Mucosa of descending colon (tissue), 3 donors: ENCODE measurements at regions not wholly inside any gene's neighbourhood (a gene's known extent, or its start where the extent isn't known, plus 50 kb on each side); places are given as distances from the start of the nearest gene placed in this dataset.

ENCODE experiments used
- ATAC-seq: fragments of 200-7000 bp; cut with Tn5 transposase; one replicate; pipeline ENCODE4 v1.9.1; 2020; ENCODE audit warnings: mild to moderate bottlenecking, moderate library complexity
- DNase-seq, 3 donors: peaks; one replicate each; pipeline ENCODE4 v3.0.0-alpha.2; 2020
- H3K36me3 ChIP-seq: fragments of 200-600 bp; one replicate; pipeline ENCODE4 v1.8.0; 2021; ENCODE audit warnings: low read depth, mild to moderate bottlenecking
- H3K4me1 ChIP-seq: fragments of 200-600 bp; one replicate; pipeline ENCODE4 v1.8.0; 2021; ENCODE audit warnings: low read depth, mild to moderate bottlenecking
- H3K4me3 ChIP-seq: fragments of 200-600 bp; one replicate; pipeline ENCODE4 v1.8.0; 2021; ENCODE audit warnings: mild to moderate bottlenecking
- H3K9me3 ChIP-seq: fragments of 200-600 bp; one replicate; pipeline ENCODE4 v1.8.0; 2021; ENCODE audit warnings: mild to moderate bottlenecking
- intact Hi-C, 2 donors: fragments of 100-400 bp; cut with DNase I in 1 of 2; cut with micrococcal nuclease in 1 of 2; formaldehyde crosslinking; loops; one replicate each; pipeline versions ENCODE4 v1.11.0 to v1.11.1; 2022; cut with DNase I, micrococcal nuclease
- TF ChIP-seq, protein P1 (sequence below): fragments of 200-600 bp; IDR thresholded peaks from one replicate; pipeline ENCODE4 v1.8.0; 2022; ENCODE audit warnings: antibody characterized with exemption, mild to moderate bottlenecking
- donor health status: DM: no; HTN: no; CAD: no; lungs with moderate emphysema.
- donor health status: DM: no; HTN: no; CAD: no.
- donor health status: DM: no; HTN: yes; CAD: no.

DNA sequence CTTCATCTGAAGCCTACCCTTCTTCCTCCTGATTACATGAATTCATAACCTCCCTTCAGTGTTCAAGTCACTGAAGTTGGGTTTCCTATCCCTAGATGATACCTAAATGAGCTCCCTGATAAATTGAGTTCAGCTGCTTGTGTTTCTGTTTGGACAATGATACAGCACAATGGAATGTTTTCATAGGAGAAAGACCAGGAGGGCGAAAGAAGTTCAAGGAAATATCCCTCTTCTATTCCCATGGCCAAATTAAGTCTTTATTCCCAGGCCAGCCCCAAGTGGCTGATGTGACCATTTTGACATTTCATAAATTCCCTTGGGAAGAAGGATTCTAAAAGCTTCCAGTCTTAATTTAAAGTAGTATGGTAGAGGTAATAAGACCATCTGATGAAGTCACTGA lies 555.8 kb upstream of the CLINT1 start:
- no peak overlapping the region for H3K4me3 ChIP-seq
- ATAC-seq (no peak), DNase-seq (no peak)
- H3K9me3 ChIP-seq, result no peaks in the 10 kb centered on the region
- H3K4me1 ChIP-seq, result no peaks in the 10 kb centered on the region
- no peaks in the 10 kb centered on the region for H3K36me3 ChIP-seq
- TF ChIP-seq, protein P1, sequence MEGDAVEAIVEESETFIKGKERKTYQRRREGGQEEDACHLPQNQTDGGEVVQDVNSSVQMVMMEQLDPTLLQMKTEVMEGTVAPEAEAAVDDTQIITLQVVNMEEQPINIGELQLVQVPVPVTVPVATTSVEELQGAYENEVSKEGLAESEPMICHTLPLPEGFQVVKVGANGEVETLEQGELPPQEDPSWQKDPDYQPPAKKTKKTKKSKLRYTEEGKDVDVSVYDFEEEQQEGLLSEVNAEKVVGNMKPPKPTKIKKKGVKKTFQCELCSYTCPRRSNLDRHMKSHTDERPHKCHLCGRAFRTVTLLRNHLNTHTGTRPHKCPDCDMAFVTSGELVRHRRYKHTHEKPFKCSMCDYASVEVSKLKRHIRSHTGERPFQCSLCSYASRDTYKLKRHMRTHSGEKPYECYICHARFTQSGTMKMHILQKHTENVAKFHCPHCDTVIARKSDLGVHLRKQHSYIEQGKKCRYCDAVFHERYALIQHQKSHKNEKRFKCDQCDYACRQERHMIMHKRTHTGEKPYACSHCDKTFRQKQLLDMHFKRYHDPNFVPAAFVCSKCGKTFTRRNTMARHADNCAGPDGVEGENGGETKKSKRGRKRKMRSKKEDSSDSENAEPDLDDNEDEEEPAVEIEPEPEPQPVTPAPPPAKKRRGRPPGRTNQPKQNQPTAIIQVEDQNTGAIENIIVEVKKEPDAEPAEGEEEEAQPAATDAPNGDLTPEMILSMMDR, result no peak
- intact Hi-C loops, result no loop called here

DNA sequence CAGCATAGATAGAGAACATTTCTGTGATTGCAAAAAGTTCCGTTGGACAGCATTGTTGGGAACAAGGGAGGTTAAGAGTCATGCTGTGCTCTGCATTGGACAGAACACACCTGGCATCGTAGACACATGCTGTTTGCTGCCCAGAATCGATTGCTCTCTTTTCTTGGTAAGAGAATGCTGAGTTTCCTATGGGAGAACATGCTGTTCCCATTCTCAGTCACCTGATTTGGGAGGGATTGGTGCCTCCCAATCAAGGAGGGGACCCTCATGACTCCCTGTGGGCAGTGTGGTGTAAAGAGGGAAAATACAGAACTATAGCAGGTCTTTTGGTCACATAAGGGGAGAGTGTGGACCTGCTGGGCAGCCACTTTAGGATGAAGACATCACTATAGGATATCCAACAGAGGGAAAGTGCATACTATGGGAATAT lies 555.4 kb upstream of the CLINT1 start:
- TF ChIP-seq, protein P1, result no peak
- intact Hi-C loops, result no loop called here
- Histone ChIP-seq H3K4me1 (no peaks in the 10 kb centered on the region), H3K36me3 (no peaks in the 10 kb centered on the region), H3K4me3 (no peak overlapping the region), H3K9me3 (no peaks in the 10 kb centered on the region)
- ATAC-seq (no peak), DNase-seq (no peak)

DNA sequence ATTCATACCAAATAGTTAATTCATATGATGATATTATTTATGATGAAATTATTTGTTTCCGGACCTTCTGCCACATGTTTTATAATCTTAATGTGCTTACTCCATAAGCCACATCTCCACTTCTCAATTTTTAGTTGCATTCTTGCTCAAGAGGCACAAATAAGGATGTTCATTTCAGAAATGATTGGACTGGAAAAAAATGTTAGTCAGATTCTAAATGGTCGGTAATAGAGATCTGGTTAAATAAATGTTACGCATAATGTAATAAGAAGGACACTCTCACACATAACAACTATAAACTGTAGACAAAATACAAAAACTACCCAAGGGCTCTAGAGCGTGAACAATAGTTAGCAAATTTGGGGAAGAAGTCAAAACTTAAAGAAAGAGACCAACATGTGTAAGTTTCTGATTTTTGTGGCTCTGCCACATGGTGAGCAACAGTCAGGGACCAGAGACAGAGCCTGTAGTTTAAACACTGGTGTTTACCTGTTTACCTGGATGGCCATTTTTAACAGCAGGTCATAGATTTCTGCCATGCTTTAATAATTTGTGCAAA lies 554.3 kb upstream of the CLINT1 start:
- ATAC-seq, result no peak
- intact Hi-C loops, result no loop called here
- no peak overlapping the region for H3K4me3 ChIP-seq

DNA sequence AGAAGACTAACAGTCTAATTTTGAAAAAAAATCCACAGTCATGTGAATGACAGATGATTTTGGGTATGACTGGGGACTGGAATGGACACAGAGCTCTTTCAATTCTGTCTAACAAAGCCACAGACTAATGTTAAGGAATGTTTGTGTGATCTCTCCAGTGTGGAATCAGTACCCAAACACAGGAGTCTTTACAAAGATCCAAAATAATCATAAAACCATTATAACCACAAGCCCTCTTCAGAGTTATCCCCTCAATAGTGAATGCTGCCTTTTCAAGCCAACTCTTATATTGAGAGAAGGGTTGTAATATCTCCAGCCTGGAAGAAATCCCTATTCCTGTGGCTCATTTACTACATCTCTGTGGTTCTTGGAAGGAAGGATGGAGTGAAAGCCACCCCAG lies 552.0 kb upstream of the CLINT1 start:
- H3K4me3 ChIP-seq, result no peak overlapping the region
- intact Hi-C loops, result no loop called here
- ATAC-seq (no peak), DNase-seq (no peak)
- TF ChIP-seq, protein P1, result no peak
- no peaks in the 10 kb centered on the region for H3K9me3 ChIP-seq
- H3K4me1 ChIP-seq, result no peaks in the 10 kb centered on the region
- H3K36me3 ChIP-seq, result no peaks in the 10 kb centered on the region

More for the DNA sequence above, 554.3 kb upstream of the CLINT1 start:
- TF ChIP-seq, protein P1, result no peak
- no peaks in the 10 kb centered on the region for H3K9me3 ChIP-seq
- H3K36me3 ChIP-seq, result no peaks in the 10 kb centered on the region
- no peaks in the 10 kb centered on the region for H3K4me1 ChIP-seq
- no peak for DNase-seq

DNA sequence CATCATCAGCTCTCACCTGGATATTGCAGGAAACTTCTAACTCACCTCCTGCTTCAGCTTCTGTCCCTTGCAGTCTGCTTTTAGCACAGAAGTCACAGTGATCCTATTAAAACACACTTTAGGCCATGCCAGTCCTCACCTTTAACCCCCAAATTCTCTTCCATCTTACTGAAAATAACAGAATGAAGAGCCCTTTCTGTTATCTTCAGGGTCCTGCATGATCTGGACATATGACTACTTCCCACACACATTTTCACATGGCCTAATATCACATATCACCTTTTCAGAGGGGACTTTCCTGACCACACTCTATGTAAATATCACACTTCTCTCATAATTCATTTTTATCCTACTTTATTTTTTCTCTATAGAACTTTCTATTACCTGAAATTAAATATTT lies 550.6 kb upstream of the CLINT1 start:
- H3K4me1 ChIP-seq, result no peaks in the 10 kb centered on the region
- H3K4me3 ChIP-seq, result no peak overlapping the region
- no peaks in the 10 kb centered on the region for H3K36me3 ChIP-seq
- TF ChIP-seq, protein P1, result no peak
- no peak for DNase-seq
- intact Hi-C loops, result no loop called here
- ATAC-seq, result no peak
- H3K9me3 ChIP-seq, result no peaks in the 10 kb centered on the region

DNA sequence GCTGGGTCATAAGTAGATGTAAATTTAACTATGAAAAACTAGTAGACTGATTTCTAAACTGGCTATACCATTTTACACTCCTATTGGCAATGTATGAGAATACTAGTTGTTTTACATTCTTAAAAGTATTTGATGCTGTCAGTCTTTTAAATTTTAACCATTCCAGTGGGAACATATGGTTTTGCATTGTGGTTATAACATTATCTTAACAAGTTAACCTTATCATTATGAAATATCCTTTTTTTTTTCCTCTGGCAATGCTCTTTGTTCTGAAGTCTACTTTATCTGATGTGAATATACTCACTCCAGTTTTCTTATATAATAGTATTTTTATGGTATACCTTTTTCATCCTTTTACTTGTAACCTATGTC lies 548.9 kb upstream of the CLINT1 start:
- Histone ChIP-seq H3K4me3 (no peak overlapping the region), H3K4me1 (no peaks in the 10 kb centered on the region), H3K9me3 (peaks cover 7% of the 10 kb centered on the region), H3K36me3 (no peaks in the 10 kb centered on the region)
- DNase-seq (no peak), ATAC-seq (no peak)
- intact Hi-C loops, result no loop called here
- TF ChIP-seq, protein P1, result no peak
